Gastrocnemius medialis (tissue), 4 donors: ENCODE measurements at regions not wholly inside any gene's neighbourhood (a gene's known extent, or its start where the extent isn't known, plus 50 kb on each side); places are given as distances from the start of the nearest gene placed in this dataset.

Experiments
- ATAC-seq, 2 donors: fragments of 150-250 bp; one replicate each; pipeline ENCODE4 v1.9.1; 2016
- DNase-seq, 2 donors: peaks; one replicate each; pipeline ENCODE4 v3.0.0-alpha.2; 2019
- H3K27ac ChIP-seq, 4 donors: fragments of 200-600 bp; sonication (generic); 1 replicate in 1 of 4; 2 replicates in 3 of 4; pipeline ENCODE4 v1.5.1; 2016 to 2018; ENCODE audit warnings: mild to moderate bottlenecking in 2 of 4, moderate library complexity in 1 of 4
- H3K27me3 ChIP-seq, 3 donors: fragments of 200-600 bp; sonication (generic) in 2 of 3; 1 replicate in 1 of 3; 2 replicates in 2 of 3; pipeline versions ENCODE4 v1.5.1 to v1.6.0; 2016 to 2019; ENCODE audit warnings: mild to moderate bottlenecking in 1 of 3, moderate library complexity in 1 of 3
- H3K36me3 ChIP-seq, 2 donors: fragments of 200-600 bp; sonication (generic) in 1 of 2; one replicate each; pipeline ENCODE4 v1.5.1; 2017 to 2018
- H3K4me1 ChIP-seq, 2 donors: fragments of 200-600 bp; sonication (generic) in 1 of 2; one replicate each; pipeline ENCODE4 v1.5.1; 2016 to 2017; ENCODE audit warnings: mild to moderate bottlenecking in 2 of 2
- H3K4me3 ChIP-seq, 4 donors: fragments of 200-600 bp; sonication (generic) in 3 of 4; 1 replicate in 1 of 4; 2 replicates in 3 of 4; pipeline ENCODE4 v1.5.1; 2016 to 2019; ENCODE audit warnings: mild to moderate bottlenecking in 2 of 4
- H3K9me3 ChIP-seq, 3 donors: fragments of 200-600 bp; sonication (generic) in 2 of 3; 1 replicate in 1 of 3; 2 replicates in 2 of 3; pipeline ENCODE4 v1.5.1; 2016 to 2019
- CTCF ChIP-seq, 5 experiments: fragments of 450-650 bp in 3 of 5; fragments of 200-600 bp in 2 of 5; sonication (generic) in 2 of 5; IDR thresholded peaks in 4 of 5; conservative IDR thresholded peaks in 1 of 5; 1 replicate in 4 of 5; 2 replicates in 1 of 5; pipeline ENCODE4 v1.5.1; 2016 to 2019; ENCODE audit warnings: antibody characterized with exemption in 5 of 5, mild to moderate bottlenecking in 3 of 5, moderate library complexity in 3 of 5
- POLR2A ChIP-seq, 2 donors: fragments of 450-650 bp; IDR thresholded peaks; one replicate each; pipeline ENCODE4 v1.6.1; 2017; ENCODE audit warnings: antibody characterized with exemption in 2 of 2, mild to moderate bottlenecking in 2 of 2, moderate library complexity in 2 of 2
- in situ Hi-C, 4 donors: fragments of 200-750 bp; cut with MboI; loops; one replicate each; pipeline versions ENCODE4 v1.15.0 to v1.8.0; 2017; ENCODE audit warnings: low sequenced_read_pairs in 4 of 4
- intact Hi-C: fragments of 100-400 bp; cut with DNase I; formaldehyde crosslinking; loops from one replicate; pipeline ENCODE4 v1.15.1; 2023; ENCODE audit warnings: low total_unique reads

- DNase-seq, result no peak
- Histone ChIP-seq H3K4me3 (no peak overlapping the region), H3K27me3 (no peaks in the 10 kb centered on the region), H3K4me1 (no peaks in the 10 kb centered on the region), H3K9me3 (no peaks in the 10 kb centered on the region), H3K27ac (no peak overlapping the region), H3K36me3 (no peaks in the 10 kb centered on the region)
- intact Hi-C loops, result no loop called here
- in situ Hi-C loops, result loop anchor here in 1 of 4 donors (10.0 kb wide), 1 partner anchor 161 kb away; no protein-coding TSS in a partner anchor
- no peak for ATAC-seq
- TF ChIP-seq CTCF (IDR thresholded peaks at IDR 0.05 in 4 of 5, conservative IDR thresholded peaks at IDR 0.05 in 1 of 5) (no peak), POLR2A (IDR thresholded peaks at IDR 0.05) (no peak)
Measured at GRCh38 chr20:24095756-24096155, 107.2 kb upstream of the GGTLC1 start.

DNA sequence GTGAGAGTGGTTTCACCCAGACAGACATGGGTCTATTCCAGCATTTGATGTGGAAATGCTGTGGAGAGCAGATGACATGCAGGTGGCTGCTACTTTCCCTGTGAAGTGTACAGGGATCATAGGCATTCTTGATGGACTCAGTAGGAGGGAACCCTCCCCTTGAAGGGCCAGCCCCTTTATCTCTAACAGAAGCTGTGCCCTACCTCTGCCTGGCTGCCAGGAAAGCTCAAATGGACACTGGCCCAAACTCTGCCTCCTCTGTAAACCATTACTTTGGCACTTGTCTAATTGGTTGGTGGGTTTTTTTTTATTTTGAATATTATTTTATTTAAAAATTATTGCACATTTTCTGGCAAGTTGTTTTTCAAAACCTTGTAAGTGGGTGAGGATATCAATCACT is 106.7 kb upstream of the GGTLC1 start:
- Histone ChIP-seq H3K4me3 (no peak overlapping the region), H3K9me3 (no peaks in the 10 kb centered on the region), H3K36me3 (no peaks in the 10 kb centered on the region), H3K27ac (no peak overlapping the region), H3K4me1 (no peaks in the 10 kb centered on the region), H3K27me3 (no peaks in the 10 kb centered on the region)
- ATAC-seq (no peak), DNase-seq (no peak)
- in situ Hi-C loops, result loop anchor here in 1 of 4 donors (10.0 kb wide), 1 partner anchor 161 kb away; no protein-coding TSS in a partner anchor
- intact Hi-C loops, result no loop called here
- TF ChIP-seq CTCF (IDR thresholded peaks at IDR 0.05 in 4 of 5, conservative IDR thresholded peaks at IDR 0.05 in 1 of 5) (no peak), POLR2A (IDR thresholded peaks at IDR 0.05) (no peak)

- ATAC-seq, result no peak
- no peaks in the 10 kb centered on the region for H3K27me3 ChIP-seq
- no peaks in the 10 kb centered on the region for H3K9me3 ChIP-seq
- H3K27ac ChIP-seq, result no peak overlapping the region
- in situ Hi-C loops (no loop called here), intact Hi-C loops (no loop called here)
- no peak overlapping the region for H3K4me3 ChIP-seq
- TF ChIP-seq CTCF (IDR thresholded peaks at IDR 0.05 in 4 of 5, conservative IDR thresholded peaks at IDR 0.05 in 1 of 5), result no peak
- no peak for TF ChIP-seq POLR2A (IDR thresholded peaks at IDR 0.05)
- H3K36me3 ChIP-seq, result no peaks in the 10 kb centered on the region
- no peak for DNase-seq
- no peaks in the 10 kb centered on the region for H3K4me1 ChIP-seq
Measured at GRCh38 chr20:24089576-24089975, 101.0 kb upstream of the GGTLC1 start.

- no peak overlapping the region for H3K27ac ChIP-seq
- in situ Hi-C loops (no loop called here), intact Hi-C loops (no loop called here)
- H3K9me3 ChIP-seq, result no peaks in the 10 kb centered on the region
- no peaks in the 10 kb centered on the region for H3K4me1 ChIP-seq
- TF ChIP-seq CTCF (IDR thresholded peaks at IDR 0.05 in 4 of 5, conservative IDR thresholded peaks at IDR 0.05 in 1 of 5) (no peak), POLR2A (IDR thresholded peaks at IDR 0.05) (no peak)
- no peak overlapping the region for H3K4me3 ChIP-seq
- DNase-seq (no peak), ATAC-seq (no peak)
- H3K36me3 ChIP-seq, result no peaks in the 10 kb centered on the region
- H3K27me3 ChIP-seq, result no peaks in the 10 kb centered on the region
Measured at GRCh38 chr20:24086121-24086520, 97.5 kb upstream of the GGTLC1 start.

- Histone ChIP-seq H3K4me3 (no peak overlapping the region), H3K27ac (no peak overlapping the region), H3K4me1 (no peaks in the 10 kb centered on the region), H3K36me3 (no peaks in the 10 kb centered on the region), H3K9me3 (no peaks in the 10 kb centered on the region), H3K27me3 (no peaks in the 10 kb centered on the region)
- in situ Hi-C loops, result no loop called here
- ATAC-seq (no peak), DNase-seq (no peak)
- TF ChIP-seq POLR2A (IDR thresholded peaks at IDR 0.05) (no peak), CTCF (IDR thresholded peaks at IDR 0.05 in 4 of 5, conservative IDR thresholded peaks at IDR 0.05 in 1 of 5) (no peak)
- intact Hi-C loops, result no loop called here
Measured at GRCh38 chr20:24084281-24084680, 95.7 kb upstream of the GGTLC1 start.
